Epithelial cell of prostate (primary cell): ENCODE measurements at regions not wholly inside any gene's neighbourhood (a gene's known extent, or its start where the extent isn't known, plus 50 kb on each side); places are given as distances from the start of the nearest gene placed in this dataset.
"Not testable (repeated sequence)": the region's sequence is repeated elsewhere in the genome, so short reads cannot be mapped to it uniquely, and the experiment has no call there.

Experiments
- DNase-seq: peaks from one replicate; pipeline ENCODE4 v3.0.0-alpha.2; 2011; ENCODE audit warnings: low read depth, low spot score
- H3K27ac ChIP-seq: fragments of 450-650 bp; 2 replicates; pipeline ENCODE4 v1.5.1; 2017; ENCODE audit warnings: mild to moderate bottlenecking

DNA sequence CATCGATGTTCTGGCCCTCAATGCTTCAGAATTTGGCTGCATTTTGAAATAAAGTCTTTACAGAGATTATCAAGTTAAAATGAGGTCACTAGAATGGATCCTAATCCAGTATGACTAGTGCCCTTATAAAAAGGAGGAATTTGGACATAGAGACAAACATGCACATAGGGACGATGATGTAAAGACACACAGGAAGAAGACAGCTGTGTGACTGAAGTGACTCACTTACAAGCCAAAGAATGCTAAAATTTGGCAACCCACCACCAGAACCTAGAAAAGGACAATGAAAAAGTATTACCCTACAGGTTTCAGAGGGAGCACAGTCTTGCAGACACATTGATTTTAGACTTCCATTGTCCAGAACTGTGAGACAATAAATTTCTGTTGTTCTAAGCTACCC is 322.8 kb upstream of the GJE1 start:
- H3K27ac ChIP-seq: no peak overlapping the region
- no peak for DNase-seq

DNA sequence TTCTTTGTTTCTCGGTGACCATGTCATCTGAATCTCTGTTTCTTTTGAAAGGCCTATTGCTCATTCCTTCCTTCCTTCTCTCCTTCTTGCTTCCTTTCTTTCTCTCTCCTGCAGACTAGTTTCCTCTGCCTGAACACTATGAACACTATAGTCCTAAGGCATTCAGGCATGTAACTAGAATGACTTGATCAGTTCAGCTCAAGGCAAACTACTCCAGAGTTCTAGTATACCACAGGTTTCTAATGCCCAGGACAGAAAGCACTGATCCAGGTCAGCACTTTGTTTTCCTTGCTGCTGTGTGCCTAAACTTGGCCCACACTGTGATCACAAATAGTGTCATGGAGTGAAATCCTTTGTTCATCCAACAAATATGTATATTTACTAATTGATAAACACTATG is 324.1 kb upstream of the GJE1 start:
- no peak for DNase-seq

DNA sequence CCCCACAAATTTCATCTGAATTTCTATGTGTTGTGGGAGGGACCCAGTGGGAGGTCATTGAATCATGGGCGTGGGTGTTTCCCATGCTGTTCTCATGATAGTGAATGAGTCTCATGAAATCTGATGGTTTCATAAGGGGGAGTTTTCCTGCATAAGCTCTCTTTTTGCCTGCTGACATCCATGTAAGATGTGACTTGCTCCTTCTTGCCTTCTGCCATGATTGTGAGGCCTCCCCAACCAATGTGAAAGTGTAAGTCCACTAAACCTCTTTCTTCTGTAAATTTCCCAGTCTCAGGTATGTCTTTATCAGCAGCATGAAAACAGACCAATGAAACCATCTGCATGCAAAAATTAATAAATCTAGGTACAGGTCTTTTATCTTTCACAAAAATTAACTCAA is 331.8 kb upstream of the GJE1 start:
- not testable (repeated sequence) for DNase-seq, H3K27ac ChIP-seq

More for the DNA sequence above, 324.1 kb upstream of the GJE1 start:
- H3K27ac ChIP-seq: no peak overlapping the region

DNA sequence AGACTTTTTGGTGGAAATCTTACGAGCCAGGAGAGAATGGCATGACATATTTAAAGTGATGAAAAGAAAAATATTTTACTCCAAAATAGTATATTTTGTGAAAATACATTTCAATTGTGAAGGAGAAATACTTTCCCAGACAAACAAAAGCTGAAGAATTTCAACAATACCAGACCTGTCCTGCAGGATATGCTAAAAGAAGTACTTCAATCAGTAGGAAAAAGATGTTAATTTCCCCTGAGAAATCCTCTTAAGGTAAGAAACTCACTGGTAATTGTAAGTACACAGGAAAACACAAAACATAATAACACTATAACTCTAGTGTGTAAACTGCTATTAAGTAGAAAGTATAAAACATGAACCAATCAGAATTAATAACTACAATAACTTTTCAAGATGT is 341.8 kb upstream of the GJE1 start:
- no peak overlapping the region for H3K27ac ChIP-seq
- no peak for DNase-seq

DNA sequence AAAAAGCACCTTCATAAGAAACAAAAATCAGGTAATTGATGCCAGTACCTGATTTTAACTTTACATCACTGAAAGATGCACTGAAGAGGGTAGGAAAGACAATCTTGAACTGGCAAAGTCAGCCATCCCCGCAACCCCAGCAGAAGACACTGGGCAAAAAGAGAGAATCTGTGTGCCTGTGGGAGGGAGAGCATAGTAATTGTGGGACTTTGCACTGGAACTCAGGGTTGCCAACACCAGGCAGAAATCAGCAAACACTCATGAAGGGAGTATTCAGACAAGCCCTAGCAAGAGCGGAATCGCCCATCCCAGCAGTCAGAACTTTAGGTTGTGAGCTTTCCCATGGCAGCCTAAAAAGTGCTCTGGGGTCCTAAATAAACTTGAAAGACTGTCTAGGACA is 344.6 kb upstream of the GJE1 start:
- no peak overlapping the region for H3K27ac ChIP-seq
- no peak for DNase-seq

DNA sequence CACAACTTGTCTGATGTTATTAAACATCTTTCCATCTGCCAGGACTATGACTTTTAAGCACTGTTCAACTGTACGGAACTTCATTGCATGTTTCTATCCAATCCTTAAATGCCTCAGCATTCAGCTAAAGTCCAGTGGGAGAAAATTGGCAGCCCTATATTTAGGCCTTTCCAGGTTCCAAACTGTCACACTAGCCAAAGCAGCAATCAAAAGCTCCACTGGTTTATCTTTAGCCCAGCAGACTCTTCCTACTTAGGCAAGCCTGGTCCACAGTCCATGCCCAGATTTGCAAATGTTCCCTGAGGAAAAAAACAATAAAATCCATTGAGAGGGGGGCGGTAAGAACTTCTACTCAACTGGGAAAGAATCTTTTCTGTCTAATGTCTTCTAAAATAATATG is 349.1 kb upstream of the GJE1 start:
- no peak overlapping the region for H3K27ac ChIP-seq
- DNase-seq: no peak

DNA sequence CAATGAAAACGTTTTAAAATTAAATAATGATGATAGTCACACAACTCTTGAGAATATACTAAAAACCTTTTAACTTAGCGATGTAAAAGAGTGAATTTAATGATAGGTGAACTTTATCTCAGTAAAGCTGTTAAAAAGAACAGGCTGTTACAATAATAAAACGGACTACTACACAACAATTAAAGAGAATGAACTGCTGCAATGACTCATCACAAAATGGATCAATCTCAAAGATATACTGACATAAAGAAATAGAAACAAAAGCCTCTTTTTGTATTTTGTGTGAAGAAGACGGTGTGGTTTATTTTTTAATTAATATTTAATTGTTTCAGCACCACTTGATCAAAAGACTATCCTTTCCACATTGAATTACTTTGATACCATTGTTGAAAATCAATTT is 352.4 kb upstream of the GJE1 start:
- DNase-seq: no peak
- H3K27ac ChIP-seq: no peak overlapping the region

DNA sequence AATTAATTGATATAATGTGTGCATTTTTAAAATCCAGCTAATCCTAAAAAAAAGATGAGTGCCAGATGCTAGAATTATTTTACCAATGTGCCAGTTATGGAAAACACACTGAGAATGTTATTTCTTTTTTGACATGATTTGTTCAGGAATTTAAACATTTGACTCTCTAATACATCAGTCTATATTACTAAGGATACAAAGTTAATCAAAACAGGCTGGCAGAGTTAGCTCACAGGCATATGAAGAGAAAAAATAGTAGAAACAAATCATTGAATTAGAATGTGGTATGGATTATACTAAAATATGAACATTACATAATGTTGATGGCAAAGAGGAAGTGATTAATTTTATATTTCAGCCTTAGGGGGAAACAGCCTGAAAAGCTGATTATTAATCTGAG is 368.3 kb upstream of the GJE1 start:
- no peak overlapping the region for H3K27ac ChIP-seq
- DNase-seq: no peak

DNA sequence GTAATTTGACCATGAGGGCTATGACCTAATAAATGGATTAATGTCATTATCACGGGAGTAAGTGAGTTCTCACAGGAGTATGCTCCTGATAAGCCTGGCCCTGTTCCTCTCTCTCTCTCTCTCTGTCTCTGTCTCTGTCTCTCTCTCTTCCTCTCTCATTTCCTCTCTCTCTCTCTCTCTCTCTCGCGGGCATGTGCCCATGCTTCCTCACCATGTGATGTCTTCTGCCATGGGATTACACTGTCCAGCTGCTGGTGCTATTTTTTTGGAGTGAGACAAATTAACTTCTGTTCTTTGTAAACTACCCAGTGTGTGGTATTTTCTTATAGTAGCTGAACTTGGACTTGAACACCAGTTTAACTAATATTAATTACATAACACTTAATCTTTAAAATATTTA is 374.3 kb upstream of the GJE1 start:
- no peak overlapping the region for H3K27ac ChIP-seq
- no peak for DNase-seq

DNA sequence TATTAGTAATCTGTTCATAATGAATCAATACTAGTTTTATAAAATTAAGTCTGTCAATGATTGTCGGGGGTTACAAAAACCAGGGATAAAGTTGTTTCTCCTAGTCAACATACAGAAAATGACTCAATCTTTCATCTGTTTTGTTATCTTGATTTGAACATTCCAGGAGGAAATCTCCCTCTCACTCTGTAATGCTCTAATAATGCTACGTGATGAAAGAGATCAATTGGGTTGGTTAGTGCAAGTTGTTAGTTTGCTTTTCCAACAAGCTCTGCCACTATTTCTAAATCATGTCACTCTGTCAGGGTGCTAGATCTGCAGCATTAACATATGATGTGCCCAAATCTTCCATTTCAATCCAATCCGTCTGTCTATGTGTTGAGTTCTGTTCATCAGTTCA is 379.5 kb upstream of the GJE1 start:
- no peak overlapping the region for H3K27ac ChIP-seq
- no peak for DNase-seq

DNA sequence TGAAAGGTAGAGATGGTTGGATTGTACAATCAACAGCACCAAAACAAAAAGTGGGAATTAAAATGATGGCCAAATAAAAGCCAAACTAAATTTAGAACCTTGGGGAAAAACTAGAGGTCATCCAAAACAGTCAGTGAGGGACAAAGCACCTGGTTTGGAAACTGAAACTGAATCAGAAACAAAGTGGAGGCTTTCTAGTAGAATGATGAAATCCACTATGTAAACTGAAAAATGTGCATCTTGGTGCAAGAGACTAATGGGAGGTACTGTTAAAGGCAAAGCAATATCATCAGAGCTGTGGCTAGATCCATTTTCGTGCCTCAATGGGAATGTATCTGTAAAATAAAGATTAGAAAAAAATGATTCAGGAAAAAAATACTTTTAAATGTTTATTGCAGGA is 380.0 kb upstream of the GJE1 start:
- no peak overlapping the region for H3K27ac ChIP-seq

DNA sequence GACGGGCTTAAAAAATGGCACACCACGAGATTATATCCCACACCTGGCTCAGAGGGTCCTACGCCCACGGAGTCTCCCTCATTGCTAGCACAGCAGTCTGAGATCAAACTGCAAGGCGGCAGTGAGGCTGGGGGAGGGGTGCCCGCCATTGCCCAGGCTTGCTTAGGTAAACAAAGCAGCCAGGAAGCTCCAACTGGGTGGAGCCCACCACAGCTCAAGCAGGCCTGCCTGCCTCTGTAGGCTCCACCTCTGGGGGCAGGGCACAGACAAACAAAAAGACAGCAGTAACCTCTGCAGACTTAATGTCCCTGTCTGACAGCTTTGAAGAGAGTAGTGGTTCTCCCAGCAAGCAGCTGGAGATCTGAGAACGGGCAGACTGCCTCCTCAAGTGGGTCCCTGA is 386.4 kb upstream of the GJE1 start:
- DNase-seq, H3K27ac ChIP-seq: not testable (repeated sequence)

More for the DNA sequence above, 380.0 kb upstream of the GJE1 start:
- DNase-seq: no peak

DNA sequence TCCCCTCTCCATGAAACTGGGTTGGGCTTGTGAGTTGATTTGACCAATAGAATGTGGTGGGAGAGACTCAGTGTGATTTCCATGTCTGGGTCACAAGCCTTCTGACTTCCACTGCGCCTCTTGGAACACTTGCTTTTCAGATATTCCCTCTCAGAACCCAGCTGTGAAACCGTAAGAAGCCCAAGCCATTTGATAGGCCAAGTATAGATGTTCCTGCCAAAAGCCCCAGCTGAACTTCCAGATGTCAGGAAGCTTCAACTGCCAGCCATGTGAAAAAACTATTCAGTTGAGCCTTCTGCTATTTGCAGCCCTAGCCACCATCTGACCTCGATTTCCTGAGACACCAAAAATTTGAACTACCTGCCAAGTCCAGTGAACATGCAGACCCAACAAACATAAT is 387.8 kb upstream of the GJE1 start:
- no peak overlapping the region for H3K27ac ChIP-seq
- no peak for DNase-seq

DNA sequence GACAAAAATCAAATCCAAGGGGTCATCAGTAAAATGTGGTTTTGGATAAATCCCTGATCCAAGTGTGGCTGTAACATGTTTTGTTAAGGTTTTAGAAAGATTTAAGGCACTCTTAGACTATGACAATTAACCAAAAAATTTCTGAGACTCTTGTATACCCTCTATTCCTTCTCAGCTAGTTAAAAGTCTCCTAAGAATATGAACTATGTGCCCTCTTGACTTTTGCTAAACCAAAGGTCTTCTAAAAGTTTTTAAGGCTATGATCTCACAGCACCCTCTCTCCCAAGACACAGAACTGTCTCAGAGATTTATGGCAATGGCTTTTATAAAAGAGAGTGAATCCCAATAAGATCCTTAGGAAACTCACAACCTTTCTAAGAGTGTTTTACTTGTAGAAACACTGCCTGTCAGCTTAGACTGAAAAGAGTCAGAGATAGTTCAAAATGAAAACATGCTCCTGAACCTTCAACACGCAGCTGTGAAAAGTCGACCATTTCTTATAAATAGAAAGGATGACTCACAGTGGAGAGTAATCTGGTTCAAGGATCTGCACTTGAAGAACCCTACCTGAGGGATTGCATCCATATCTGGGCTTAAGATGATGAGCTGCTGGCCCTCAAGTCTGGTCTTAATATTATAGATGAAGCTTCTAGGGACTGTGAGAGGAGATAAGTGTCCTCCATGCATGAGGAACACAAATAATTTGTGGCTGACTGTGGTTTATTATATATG is 388.4 kb upstream of the GJE1 start:
- H3K27ac ChIP-seq: no peak overlapping the region
- DNase-seq: no peak

DNA sequence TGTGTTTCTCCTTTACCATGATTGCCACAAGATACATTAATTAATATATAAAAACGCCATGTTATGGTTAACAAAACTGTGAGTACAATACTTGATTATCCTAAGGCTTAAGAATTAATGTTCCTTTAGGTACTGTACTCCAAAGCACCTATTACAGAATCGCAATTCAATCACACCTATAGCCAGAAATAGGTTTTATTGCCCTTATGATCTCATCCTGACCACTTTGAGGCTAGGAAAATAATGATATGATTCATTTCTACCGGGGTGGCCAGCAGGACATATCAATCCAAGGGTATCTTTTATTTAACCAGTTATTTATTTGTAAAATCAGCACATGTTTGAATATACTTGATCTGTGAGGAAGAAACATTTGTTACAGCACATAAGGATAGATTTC is 396.6 kb upstream of the GJE1 start:
- H3K27ac ChIP-seq: no peak overlapping the region
- DNase-seq: no peak

DNA sequence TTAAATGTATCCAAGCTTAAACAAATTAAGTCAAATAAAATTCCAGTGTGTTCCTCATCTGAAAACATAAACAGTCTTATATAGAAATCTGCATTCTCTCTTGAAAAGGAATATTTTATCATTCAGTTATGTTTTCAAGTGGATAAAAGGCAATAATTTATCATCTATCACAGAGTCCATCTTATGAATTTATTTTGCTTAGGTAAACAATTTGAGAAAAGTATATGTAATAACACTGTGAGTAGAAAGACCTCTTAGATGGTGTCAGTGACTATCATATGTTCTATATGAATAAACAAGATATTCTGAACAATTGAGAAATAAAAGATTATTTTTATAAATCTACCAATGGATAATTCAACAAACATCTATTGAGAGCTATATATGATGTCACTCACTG is 397.6 kb upstream of the GJE1 start:
- no peak overlapping the region for H3K27ac ChIP-seq
- no peak for DNase-seq

DNA sequence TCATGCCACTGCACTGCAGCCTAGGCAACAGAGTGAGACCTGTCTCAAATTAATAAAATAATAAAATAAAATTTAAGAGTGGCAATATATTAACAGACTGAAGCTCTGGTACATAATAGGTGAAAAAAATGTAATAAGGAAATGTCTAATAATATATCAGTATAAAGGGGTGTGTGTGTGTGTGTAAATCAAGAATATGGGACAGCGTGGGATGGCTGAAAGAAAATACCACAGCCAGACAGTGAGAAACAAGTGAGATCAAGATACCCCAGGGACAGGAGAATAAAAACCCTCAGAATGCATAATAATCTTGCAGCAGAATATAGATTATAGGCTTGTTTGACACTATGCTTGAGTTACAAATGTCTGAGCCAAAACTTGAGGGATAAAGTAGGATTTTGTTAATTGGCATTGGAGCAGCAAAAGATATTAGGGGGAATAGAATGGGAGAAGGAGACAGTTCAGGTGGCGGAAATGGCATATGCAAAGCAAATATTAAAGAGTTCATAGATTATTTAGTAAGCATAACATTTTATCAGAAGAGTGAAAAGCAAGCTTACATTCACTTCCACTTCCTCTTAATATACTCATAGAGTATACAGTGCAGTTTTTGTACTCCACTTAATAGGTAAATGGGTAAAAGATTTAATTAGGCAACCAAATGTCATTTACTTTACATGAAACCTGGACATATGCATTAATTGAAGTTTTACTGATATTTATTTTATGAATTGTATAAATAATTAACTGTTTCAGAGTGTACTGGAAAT is 398.5 kb upstream of the GJE1 start:
- no peak for DNase-seq
- no peak overlapping the region for H3K27ac ChIP-seq

DNA sequence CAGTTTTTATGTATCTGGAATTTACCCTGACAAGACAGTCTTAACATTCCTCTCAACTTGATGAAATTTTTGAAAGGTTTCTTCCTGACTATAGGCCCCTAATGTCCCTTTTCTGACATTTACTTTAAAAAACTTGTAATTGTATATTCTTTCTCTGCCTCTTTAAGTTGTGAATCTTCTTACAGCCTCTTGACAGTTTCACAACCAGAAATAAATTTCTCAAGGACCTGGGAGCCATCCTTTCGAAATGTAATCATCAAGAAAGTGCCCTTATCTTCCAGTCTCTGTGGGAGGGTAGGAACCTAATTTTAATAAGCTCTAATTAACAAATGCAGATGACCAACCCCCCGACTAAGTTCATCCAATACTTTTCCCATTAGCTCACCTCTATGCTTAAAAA is 403.6 kb upstream of the GJE1 start:
- no peak for DNase-seq
- no peak overlapping the region for H3K27ac ChIP-seq

DNA sequence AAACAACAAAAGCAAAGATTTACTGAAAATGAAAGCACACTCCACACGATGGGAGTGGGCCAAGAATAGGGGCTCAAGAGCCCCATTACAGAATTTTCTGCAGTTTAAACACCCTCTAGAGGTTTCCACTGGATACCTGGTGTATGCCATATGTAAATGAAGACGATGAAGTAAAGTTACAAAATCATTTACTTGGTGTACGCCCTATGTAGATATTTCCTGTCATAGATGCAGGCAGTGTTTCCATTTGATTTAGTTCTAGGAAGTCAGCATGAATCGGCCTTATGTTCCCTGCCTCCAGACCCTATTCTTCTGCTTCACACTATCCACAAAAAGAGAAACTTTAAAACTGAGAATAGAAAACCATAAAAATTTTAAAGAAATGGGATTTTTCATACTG is 404.4 kb upstream of the GJE1 start:
- DNase-seq: no peak
- no peak overlapping the region for H3K27ac ChIP-seq

DNA sequence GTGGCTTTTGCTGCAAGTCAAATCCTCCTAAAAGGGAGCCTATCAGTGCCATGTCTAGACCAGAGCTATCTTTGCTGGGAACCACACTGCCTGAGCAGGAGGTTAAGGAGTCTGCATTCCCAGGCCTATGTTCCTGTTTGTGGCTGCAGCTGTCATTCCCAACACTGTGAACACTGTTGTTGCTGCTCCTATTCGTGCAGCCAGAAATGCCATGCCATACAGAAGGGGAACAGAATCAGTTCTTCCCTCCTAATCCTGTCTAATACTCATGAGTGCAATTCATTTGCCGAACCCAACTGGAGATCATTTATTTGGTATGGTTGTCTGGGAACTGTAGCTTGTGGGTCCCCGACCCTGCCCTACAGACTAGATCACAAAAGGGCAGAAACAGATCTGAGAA is 406.5 kb upstream of the GJE1 start:
- no peak overlapping the region for H3K27ac ChIP-seq
- DNase-seq: no peak

DNA sequence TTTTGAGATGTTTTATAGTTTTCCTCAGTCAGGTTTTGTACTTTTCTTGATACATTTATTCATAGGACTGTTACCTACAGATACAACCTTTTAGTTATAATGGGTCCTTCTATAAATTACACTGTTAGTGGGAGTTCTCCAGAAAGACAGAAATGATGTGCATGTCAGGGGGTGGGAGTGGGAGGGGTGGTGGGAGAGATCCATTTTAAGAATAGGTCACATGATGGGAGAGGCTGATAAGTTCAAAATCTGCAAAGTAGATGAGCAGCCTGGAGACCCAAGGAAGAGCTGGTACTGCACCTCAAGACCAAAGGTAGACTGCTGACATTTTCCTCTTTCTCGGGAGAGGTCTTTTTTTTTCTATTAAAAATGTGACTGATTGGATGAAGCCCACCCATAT is 408.0 kb upstream of the GJE1 start:
- no peak overlapping the region for H3K27ac ChIP-seq
- DNase-seq: no peak

DNA sequence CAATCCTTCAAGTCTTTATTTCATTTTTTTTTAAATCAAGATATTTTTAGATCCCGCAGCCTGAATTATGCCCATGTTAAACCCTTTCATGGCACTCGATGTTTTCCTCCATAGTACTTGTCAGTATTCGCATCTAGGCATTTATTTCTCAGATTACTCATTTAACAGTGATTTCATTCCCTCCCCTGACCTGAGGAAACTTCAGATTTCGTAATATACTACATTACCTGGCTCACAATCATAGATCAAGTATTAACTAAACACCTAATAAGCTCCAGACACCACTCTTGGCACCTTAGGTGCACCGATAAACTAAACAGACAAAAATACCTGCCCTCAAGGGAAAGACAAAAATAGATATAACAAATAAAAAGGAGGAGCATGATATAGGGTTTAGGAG is 413.2 kb upstream of the GJE1 start:
- no peak overlapping the region for H3K27ac ChIP-seq
- DNase-seq: no peak
